ENCODE measurements at regions not wholly inside any gene's neighbourhood (a gene's known extent, or its start where the extent isn't known, plus 50 kb on each side); places are given as distances from the start of the nearest gene placed in this dataset.

GRCh38 chr17:70599198-70599597 lies 429.9 kb downstream of the KCNJ2 start:
- TF ChIP-seq POLR2A (IDR thresholded peaks at IDR 0.05; ENCODE audit: low read depth, low read length) (no peak), POLR2AphosphoS5 (IDR thresholded peaks at IDR 0.05; ENCODE audit: low read depth, low read length) (no peak), TAF1 (IDR thresholded peaks at IDR 0.05; ENCODE audit: borderline replicate concordance, low read depth, low read length) (no peak)
